ENCODE measurements at regions not wholly inside any gene's neighbourhood (a gene's known extent, or its start where the extent isn't known, plus 50 kb on each side); places are given as distances from the start of the nearest gene placed in this dataset.

GRCh38 chr3:28906561-28907310, 374.1 kb upstream of the RBMS3 start:
- no peak for DNase-seq

- no peak for DNase-seq
Measured at GRCh38 chr3:28907616-28908015, 373.3 kb upstream of the RBMS3 start.

- no peak for DNase-seq
Measured at GRCh38 chr3:28912120-28912885, 368.6 kb upstream of the RBMS3 start.

- peak; percentile 62 for DNase-seq
Measured at GRCh38 chr3:28915741-28916500, 364.9 kb upstream of the RBMS3 start.

GRCh38 chr3:28916713-28917499, 364.0 kb upstream of the RBMS3 start:
- DNase-seq = peak; percentile 77

GRCh38 chr3:28917895-28918475, 362.9 kb upstream of the RBMS3 start:
- DNase-seq = no peak

- no peak for DNase-seq
Measured at GRCh38 chr3:28922376-28922775, 358.5 kb upstream of the RBMS3 start.

GRCh38 chr3:28923994-28924393, 356.9 kb upstream of the RBMS3 start:
- no peak for DNase-seq

GRCh38 chr3:28924744-28925360, 356.0 kb upstream of the RBMS3 start:
- DNase-seq = no peak

- no peak for DNase-seq
Measured at GRCh38 chr3:28933337-28933736, 347.5 kb upstream of the RBMS3 start.

GRCh38 chr3:28934126-28934813, 346.6 kb upstream of the RBMS3 start:
- no peak for DNase-seq

GRCh38 chr3:28935146-28935545, 345.7 kb upstream of the RBMS3 start:
- DNase-seq = no peak

- DNase-seq = no peak
Measured at GRCh38 chr3:28936154-28936553, 344.7 kb upstream of the RBMS3 start.

- peak; percentile 24 for DNase-seq
Measured at GRCh38 chr3:28940530-28940929, 340.3 kb upstream of the RBMS3 start.

GRCh38 chr3:28940994-28941393, 339.9 kb upstream of the RBMS3 start:
- DNase-seq = no peak

GRCh38 chr3:28947061-28947460, 333.8 kb upstream of the RBMS3 start:
- DNase-seq = no peak

- no peak for DNase-seq
Measured at GRCh38 chr3:28947751-28948150, 333.1 kb upstream of the RBMS3 start.

- no peak for DNase-seq
Measured at GRCh38 chr3:28948685-28949084, 332.2 kb upstream of the RBMS3 start.

- no peak for DNase-seq
Measured at GRCh38 chr3:28949580-28949979, 331.3 kb upstream of the RBMS3 start.

- DNase-seq = no peak
Measured at GRCh38 chr3:28950614-28951013, 330.3 kb upstream of the RBMS3 start.
